ENCODE measurements at regions not wholly inside any gene's neighbourhood (a gene's known extent, or its start where the extent isn't known, plus 50 kb on each side); places are given as distances from the start of the nearest gene placed in this dataset.

DNA sequence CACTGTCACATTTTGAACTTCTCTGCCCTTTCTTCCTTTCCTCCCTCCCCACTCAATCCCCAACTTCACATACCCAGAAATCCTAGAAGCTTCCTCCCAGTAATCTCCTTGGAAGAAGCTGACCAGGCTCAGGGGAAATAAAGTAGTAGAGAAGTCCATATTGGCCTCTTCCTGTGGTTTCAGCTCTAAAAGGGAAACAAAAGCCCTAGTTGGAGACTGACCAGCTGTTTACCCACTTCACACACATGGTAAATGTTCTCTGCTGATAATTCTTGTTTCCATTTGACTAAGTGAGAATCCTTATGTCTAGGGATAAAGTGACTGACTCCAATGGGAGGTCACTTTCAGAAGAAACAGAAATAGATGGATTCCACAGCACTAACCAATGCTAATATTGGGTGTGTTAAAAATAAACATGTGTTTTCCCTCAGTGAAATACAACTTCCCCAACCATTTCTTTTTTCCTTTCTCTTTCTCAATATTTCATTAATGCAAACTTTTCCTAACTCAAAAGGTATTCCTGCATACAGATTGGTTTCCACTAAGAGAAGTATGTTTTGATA lies 178.9 kb upstream of the DPT start:
- TF ChIP-seq, protein P1, sequence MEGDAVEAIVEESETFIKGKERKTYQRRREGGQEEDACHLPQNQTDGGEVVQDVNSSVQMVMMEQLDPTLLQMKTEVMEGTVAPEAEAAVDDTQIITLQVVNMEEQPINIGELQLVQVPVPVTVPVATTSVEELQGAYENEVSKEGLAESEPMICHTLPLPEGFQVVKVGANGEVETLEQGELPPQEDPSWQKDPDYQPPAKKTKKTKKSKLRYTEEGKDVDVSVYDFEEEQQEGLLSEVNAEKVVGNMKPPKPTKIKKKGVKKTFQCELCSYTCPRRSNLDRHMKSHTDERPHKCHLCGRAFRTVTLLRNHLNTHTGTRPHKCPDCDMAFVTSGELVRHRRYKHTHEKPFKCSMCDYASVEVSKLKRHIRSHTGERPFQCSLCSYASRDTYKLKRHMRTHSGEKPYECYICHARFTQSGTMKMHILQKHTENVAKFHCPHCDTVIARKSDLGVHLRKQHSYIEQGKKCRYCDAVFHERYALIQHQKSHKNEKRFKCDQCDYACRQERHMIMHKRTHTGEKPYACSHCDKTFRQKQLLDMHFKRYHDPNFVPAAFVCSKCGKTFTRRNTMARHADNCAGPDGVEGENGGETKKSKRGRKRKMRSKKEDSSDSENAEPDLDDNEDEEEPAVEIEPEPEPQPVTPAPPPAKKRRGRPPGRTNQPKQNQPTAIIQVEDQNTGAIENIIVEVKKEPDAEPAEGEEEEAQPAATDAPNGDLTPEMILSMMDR (IDR thresholded peaks at IDR 0.05), result no peak
- no peak for TF ChIP-seq POLR2A (IDR thresholded peaks at IDR 0.05)

All from ovary (tissue), 3 donors.